ENCODE measurements at regions not wholly inside any gene's neighbourhood (a gene's known extent, or its start where the extent isn't known, plus 50 kb on each side); places are given as distances from the start of the nearest gene placed in this dataset.

DNA sequence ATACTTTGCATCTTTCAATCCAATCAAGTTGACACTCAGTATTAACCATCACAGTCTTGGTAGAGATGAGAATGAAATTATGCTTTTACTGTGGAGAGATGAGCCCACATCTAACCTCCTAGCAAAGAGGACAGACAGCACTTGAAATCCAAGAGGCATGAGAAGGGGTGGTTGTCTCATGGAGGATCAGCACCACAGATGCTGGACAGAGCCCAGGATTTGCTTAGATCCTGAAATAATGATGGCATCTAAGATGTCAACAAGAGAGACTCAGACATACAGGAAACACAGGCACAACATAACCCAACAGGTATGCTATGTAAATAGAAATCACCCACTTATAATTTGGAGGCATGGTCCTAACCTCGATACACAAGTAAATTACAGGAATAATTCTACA is 74.3 kb upstream of the VCX2 start:
- TF ChIP-seq POLR2A (IDR thresholded peaks at IDR 0.05) (no peak), CTCF (IDR thresholded peaks at IDR 0.05) (no peak)
- Histone ChIP-seq H3K36me3 (no peaks in the 10 kb centered on the region), H3K4me3 (no peak overlapping the region), H3K4me1 (no peaks in the 10 kb centered on the region), H3K27ac (no peak overlapping the region), H3K9me3 (no peaks in the 10 kb centered on the region), H3K27me3 (no peaks in the 10 kb centered on the region)
- DNase-seq: no peak

DNA sequence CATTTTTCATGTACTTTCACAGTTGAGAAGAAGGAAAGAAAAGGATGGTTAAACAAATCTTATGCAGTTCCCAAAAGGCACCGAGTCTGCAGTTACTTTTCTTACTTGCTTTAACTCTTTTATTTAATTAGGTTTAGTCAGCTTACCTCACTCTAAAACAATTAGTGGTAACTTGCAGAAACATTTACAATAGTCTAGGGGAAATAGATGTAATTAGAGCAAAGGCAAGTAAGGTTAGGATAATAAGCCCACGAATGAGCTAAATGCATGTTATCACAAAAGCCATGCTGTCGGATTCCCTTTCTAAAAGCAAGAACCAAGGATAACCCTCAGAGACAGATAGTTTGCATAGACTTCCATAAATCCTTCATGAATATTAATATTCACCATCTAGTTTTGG is 82.0 kb upstream of the VCX2 start:
- no peak for DNase-seq
- Histone ChIP-seq H3K27me3 (no peaks in the 10 kb centered on the region), H3K4me3 (no peak overlapping the region), H3K9me3 (no peaks in the 10 kb centered on the region), H3K27ac (no peak overlapping the region), H3K4me1 (no peaks in the 10 kb centered on the region), H3K36me3 (no peaks in the 10 kb centered on the region)
- TF ChIP-seq CTCF (IDR thresholded peaks at IDR 0.05) (no peak), POLR2A (IDR thresholded peaks at IDR 0.05) (no peak)

GRCh38 chrX:8254401-8254800 is 83.3 kb upstream of the VCX2 start:
- Histone ChIP-seq H3K36me3 (no peaks in the 10 kb centered on the region), H3K9me3 (no peaks in the 10 kb centered on the region), H3K4me3 (no peak overlapping the region), H3K27ac (no peak overlapping the region), H3K4me1 (no peaks in the 10 kb centered on the region), H3K27me3 (no peaks in the 10 kb centered on the region)
- no peak for DNase-seq
- TF ChIP-seq POLR2A (IDR thresholded peaks at IDR 0.05) (no peak), CTCF (IDR thresholded peaks at IDR 0.05) (no peak)

- Histone ChIP-seq H3K4me3 (no peak overlapping the region), H3K36me3 (no peaks in the 10 kb centered on the region), H3K27ac (no peak overlapping the region), H3K27me3 (no peaks in the 10 kb centered on the region), H3K9me3 (no peaks in the 10 kb centered on the region), H3K4me1 (no peaks in the 10 kb centered on the region)
- TF ChIP-seq CTCF (IDR thresholded peaks at IDR 0.05): no peak
- TF ChIP-seq POLR2A (IDR thresholded peaks at IDR 0.05): no peak
- no peak for DNase-seq
These were observed 101.8 kb upstream of the VCX2 start for GRCh38 chrX:8272821-8273220.

DNA sequence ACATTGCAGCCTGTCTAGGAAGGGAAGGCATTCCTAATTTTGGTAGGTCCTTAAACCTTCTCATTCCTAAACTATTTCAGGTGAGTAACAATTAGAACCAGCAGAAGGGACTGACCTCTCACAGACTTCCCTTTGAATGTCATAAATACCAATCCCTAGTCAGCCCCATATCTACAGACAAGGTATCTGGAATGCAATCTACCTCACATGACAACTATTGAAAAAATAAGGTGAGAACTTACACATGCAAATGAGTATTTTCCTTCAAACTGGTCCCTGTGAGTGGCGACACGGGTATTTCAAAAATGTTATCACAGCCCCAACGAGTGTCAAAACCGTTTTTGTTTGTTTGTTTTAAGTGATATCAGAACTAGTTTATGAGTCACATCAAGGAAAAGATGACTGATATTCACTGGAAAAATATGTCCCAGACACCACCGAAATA is 102.4 kb upstream of the VCX2 start:
- Histone ChIP-seq H3K27me3 (no peaks in the 10 kb centered on the region), H3K36me3 (no peaks in the 10 kb centered on the region)

More for the DNA sequence above, 102.4 kb upstream of the VCX2 start:
- H3K4me3 ChIP-seq: no peak overlapping the region
- no peak for TF ChIP-seq CTCF (IDR thresholded peaks at IDR 0.05)
- no peak for TF ChIP-seq POLR2A (IDR thresholded peaks at IDR 0.05)
- H3K27ac ChIP-seq: no peak overlapping the region
- H3K4me1 ChIP-seq: no peaks in the 10 kb centered on the region
- H3K9me3 ChIP-seq: no peaks in the 10 kb centered on the region
- no peak for DNase-seq

Measured in Peyer's patch (tissue), 4 donors.